ENCODE measurements at regions not wholly inside any gene's neighbourhood (a gene's known extent, or its start where the extent isn't known, plus 50 kb on each side); places are given as distances from the start of the nearest gene placed in this dataset.

GRCh38 chr12:92640691-92641090 is 62.1 kb upstream of the PLEKHG7 start:
- Histone ChIP-seq H3K27me3 (ENCODE audit: insufficient read depth) (no peaks in the 10 kb centered on the region), H3K4me2 (no peak overlapping the region), H3F3A (replicated peaks; ENCODE audit: low read depth) (no peaks in the 10 kb centered on the region), H3K36me3 (ENCODE audit: insufficient read depth) (no peaks in the 10 kb centered on the region), H3K79me2 (replicated peaks; ENCODE audit: insufficient read depth) (no peaks in the 10 kb centered on the region), H3K4me3 (no peak overlapping the region), H3K9me2 (ENCODE audit: insufficient read depth) (peaks cover 3% of the 10 kb centered on the region; the same call in 1 of the 2 replicates), H3K27ac (ENCODE audit: low read depth) (no peak overlapping the region), H3K4me1 (ENCODE audit: insufficient read depth) (no peaks in the 10 kb centered on the region), H2AFZ (no peak overlapping the region), H4K20me1 (replicated peaks; ENCODE audit: insufficient read depth) (no peaks in the 10 kb centered on the region)
- H3K36me3 Mint-ChIP-seq (ENCODE audit: low read depth): no peaks in the 10 kb centered on the region
- peaks cover 4% of the 10 kb centered on the region; the same call in 2 of the 3 replicates for H3K4me1 Mint-ChIP-seq
- no peak for DNase-seq (ENCODE audit: low spot score)
- no peak for ATAC-seq
- H3K4me3 Mint-ChIP-seq: no peak overlapping the region
- no peaks in the 10 kb centered on the region for H3K27me3 Mint-ChIP-seq (ENCODE audit: insufficient read depth, low read depth, poor library complexity)
- H3K9me3 Mint-ChIP-seq: no peaks in the 10 kb centered on the region
- H3K27ac Mint-ChIP-seq: no peak overlapping the region
- no peak for TF ChIP-seq EZH2phosphoT487 (IDR thresholded peaks at IDR 0.05; ENCODE audit: unreplicated experiment)
- no peak for TF ChIP-seq EZH2 (IDR thresholded peaks at IDR 0.05; ENCODE audit: low read depth, unreplicated experiment)
- TF ChIP-seq CTCF (conservative IDR thresholded peaks at IDR 0.05; ENCODE audit: low read depth in 2 of 2): no peak
- TF ChIP-seq ZNF114 (CRISPR knock-in tag; IDR thresholded peaks at IDR 0.05): no peak
- TF ChIP-seq NANOG (IDR thresholded peaks at IDR 0.05; ENCODE audit: borderline replicate concordance): no peak
- no peak for TF ChIP-seq ZNF462 (CRISPR knock-in tag; IDR thresholded peaks at IDR 0.05)
- TF ChIP-seq REST (IDR thresholded peaks at IDR 0.05; ENCODE audit: unreplicated experiment): no peak
- no peak for TF ChIP-seq POLR2AphosphoS5 (IDR thresholded peaks at IDR 0.05; ENCODE audit: low read depth)
- TF ChIP-seq CREB1 (CRISPR knock-in tag; IDR thresholded peaks at IDR 0.05; ENCODE audit: low read depth): no peak
- no peak for TF ChIP-seq STAT1 (IDR thresholded peaks at IDR 0.05; ENCODE audit: unreplicated experiment)
- no peak for TF ChIP-seq ETS1 (IDR thresholded peaks at IDR 0.05)
- TF ChIP-seq ZNF331 (CRISPR knock-in tag; IDR thresholded peaks at IDR 0.05; ENCODE audit: low read depth): no peak
- no peak for TF ChIP-seq JUNB (IDR thresholded peaks at IDR 0.05; ENCODE audit: unreplicated experiment)

All from GM23338 (cell line).